RWPE1 (cell line): ENCODE measurements at regions not wholly inside any gene's neighbourhood (a gene's known extent, or its start where the extent isn't known, plus 50 kb on each side); places are given as distances from the start of the nearest gene placed in this dataset.

ENCODE experiments used
- CTCF ChIA-PET: fragments of 350-600 bp; sonication (Branson Sonifier 250); formaldehyde crosslinking; extraction: SDS; loops from one replicate; lab custom pipeline; 2021; lab: Yijun Ruan, JAX
- POLR2A ChIA-PET: fragments of 400-600 bp; formaldehyde crosslinking; extraction: SDS; loops from one replicate; lab custom pipeline; 2020; ENCODE audit warnings: antibody characterized with exemption; ENCODE audit not compliant: low non-redundant PET; lab: Yijun Ruan, JAX
- DNase-seq: peaks from one replicate; pipeline ENCODE4 v3.0.0; 2012; ENCODE audit warnings: low spot score
- H3K27ac ChIP-seq: fragments of 450-650 bp; 2 replicates; pipeline ENCODE4 v1.5.1; 2017
- CTCF ChIP-seq: fragments of 450-650 bp; conservative IDR thresholded peaks from 2 replicates; pipeline ENCODE4 v1.5.1; 2017; ENCODE audit warnings: low read depth, mild to moderate bottlenecking

GRCh38 chr10:33975481-33975880 is 641.0 kb upstream of the NRP1 start:
- CTCF ChIA-PET, result no interaction called here
- no peak overlapping the region for H3K27ac ChIP-seq
- POLR2A ChIA-PET, result no interaction called here
- no peak for DNase-seq
- TF ChIP-seq CTCF, result no peak

GRCh38 chr10:33974976-33975478 is 640.6 kb upstream of the NRP1 start:
- no peak overlapping the region for H3K27ac ChIP-seq
- POLR2A ChIA-PET, result no interaction called here
- CTCF ChIA-PET, result no interaction called here
- no peak for TF ChIP-seq CTCF
- DNase-seq, result no peak

- POLR2A ChIA-PET, result no interaction called here
- CTCF ChIA-PET, result no interaction called here
Observed at GRCh38 chr10:33968983-33969382, 634.5 kb upstream of the NRP1 start.

GRCh38 chr10:33967606-33968120 is 633.2 kb upstream of the NRP1 start:
- no peak overlapping the region for H3K27ac ChIP-seq
- ChIA-PET CTCF (interaction anchor here (1.0 kb wide), 1 partner anchor 639 kb away, joined by 3 read pairs; no protein-coding TSS in a partner anchor), POLR2A (no interaction called here)
- DNase-seq, result no peak
- no peak for TF ChIP-seq CTCF

More at GRCh38 chr10:33968983-33969382, 634.5 kb upstream of the NRP1 start:
- no peak overlapping the region for H3K27ac ChIP-seq
- TF ChIP-seq CTCF, result no peak
- no peak for DNase-seq

- TF ChIP-seq CTCF, result no peak
- CTCF ChIA-PET, result interaction anchor here (0.6 to 1.0 kb wide), 3 partner anchors 62 to 639 kb away, joined by 3 to 5 read pairs (median 4); no protein-coding TSS in a partner anchor
Observed at GRCh38 chr10:33966946-33967345, 632.5 kb upstream of the NRP1 start.

GRCh38 chr10:33965795-33966581 is 631.5 kb upstream of the NRP1 start:
- ChIA-PET POLR2A (no interaction called here), CTCF (interaction anchor here (0.6 kb wide), 1 partner anchor 312 kb away, joined by 5 read pairs; no protein-coding TSS in a partner anchor)
- no peak for TF ChIP-seq CTCF
- DNase-seq, result no peak
- no peak overlapping the region for H3K27ac ChIP-seq

More at GRCh38 chr10:33966946-33967345, 632.5 kb upstream of the NRP1 start:
- DNase-seq, result no peak
- POLR2A ChIA-PET, result no interaction called here
- H3K27ac ChIP-seq, result no peak overlapping the region
